VCaP (cell line): ENCODE measurements at regions not wholly inside any gene's neighbourhood (a gene's known extent, or its start where the extent isn't known, plus 50 kb on each side); places are given as distances from the start of the nearest gene placed in this dataset.

Source experiments
- H3K27ac ChIP-seq: fragments of 450-650 bp; 2 replicates; pipeline ENCODE4 v1.5.1; 2017
- TF ChIP-seq, protein P1 (sequence below): fragments of 450-650 bp; conservative IDR thresholded peaks from 2 replicates; pipeline ENCODE4 v1.5.1; 2017; ENCODE audit warnings: mild to moderate bottlenecking, moderate library complexity

DNA sequence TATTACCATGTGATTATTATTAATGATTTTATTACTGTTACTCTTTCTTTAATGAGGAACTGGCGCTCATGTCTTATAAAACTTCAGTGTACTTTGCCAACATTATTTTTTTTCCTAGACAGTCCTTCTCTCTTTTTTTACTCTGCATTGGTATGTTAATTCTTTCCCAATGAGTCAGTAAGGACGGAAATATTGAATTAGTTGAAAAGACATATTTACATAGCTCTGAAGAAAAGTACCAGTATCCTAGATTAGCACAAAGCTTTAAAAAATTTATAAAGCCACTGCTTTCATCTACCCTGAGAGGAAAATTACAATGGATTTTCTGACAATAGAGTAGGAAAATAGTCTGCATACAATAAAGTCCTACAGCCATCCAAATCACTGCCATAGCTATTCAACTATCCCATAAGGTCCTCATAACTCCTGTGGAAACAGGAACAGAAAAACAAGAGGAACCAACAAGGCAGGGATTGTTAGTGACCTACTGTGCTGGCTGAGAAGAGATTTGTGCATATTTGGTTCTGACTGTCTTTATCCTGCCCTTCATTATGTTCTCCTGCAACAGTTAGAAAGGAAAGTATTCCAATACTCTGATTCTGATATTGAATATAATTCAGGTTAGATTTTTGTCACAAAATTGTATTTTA is 314.4 kb downstream of the AASDHPPT start:
- TF ChIP-seq, protein P1, sequence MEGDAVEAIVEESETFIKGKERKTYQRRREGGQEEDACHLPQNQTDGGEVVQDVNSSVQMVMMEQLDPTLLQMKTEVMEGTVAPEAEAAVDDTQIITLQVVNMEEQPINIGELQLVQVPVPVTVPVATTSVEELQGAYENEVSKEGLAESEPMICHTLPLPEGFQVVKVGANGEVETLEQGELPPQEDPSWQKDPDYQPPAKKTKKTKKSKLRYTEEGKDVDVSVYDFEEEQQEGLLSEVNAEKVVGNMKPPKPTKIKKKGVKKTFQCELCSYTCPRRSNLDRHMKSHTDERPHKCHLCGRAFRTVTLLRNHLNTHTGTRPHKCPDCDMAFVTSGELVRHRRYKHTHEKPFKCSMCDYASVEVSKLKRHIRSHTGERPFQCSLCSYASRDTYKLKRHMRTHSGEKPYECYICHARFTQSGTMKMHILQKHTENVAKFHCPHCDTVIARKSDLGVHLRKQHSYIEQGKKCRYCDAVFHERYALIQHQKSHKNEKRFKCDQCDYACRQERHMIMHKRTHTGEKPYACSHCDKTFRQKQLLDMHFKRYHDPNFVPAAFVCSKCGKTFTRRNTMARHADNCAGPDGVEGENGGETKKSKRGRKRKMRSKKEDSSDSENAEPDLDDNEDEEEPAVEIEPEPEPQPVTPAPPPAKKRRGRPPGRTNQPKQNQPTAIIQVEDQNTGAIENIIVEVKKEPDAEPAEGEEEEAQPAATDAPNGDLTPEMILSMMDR = no peak
- no peak overlapping the region for H3K27ac ChIP-seq

DNA sequence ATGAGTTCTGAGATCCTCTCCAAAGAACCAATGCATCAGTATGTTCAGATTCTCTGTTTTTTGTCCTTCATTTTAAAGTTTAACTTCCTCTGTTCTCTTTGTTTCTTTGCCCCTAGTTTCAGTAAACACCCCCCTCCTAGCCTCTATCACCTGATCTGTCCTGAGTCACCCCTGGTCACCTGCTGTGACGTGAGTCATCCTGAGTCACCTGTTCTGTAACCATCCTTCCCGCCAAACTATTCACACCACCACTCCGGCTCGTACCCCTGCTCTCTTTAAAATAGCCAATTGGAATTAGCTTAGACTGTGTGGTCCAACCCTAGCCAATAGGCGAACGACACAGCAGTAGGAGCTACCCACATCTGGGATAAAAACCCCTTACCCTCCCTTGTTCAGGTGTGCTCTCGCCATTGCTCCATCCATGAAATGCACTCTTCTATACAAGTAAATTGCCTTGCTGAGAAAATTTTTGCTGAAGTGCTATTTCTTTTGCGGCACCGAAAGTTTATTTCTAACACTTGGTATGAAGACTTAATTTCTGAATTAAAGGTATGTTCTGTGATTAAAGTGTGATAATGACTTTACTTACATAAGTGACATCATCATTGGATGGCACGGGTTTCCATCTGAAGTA is 318.4 kb downstream of the AASDHPPT start:
- TF ChIP-seq, protein P1 = no peak

DNA sequence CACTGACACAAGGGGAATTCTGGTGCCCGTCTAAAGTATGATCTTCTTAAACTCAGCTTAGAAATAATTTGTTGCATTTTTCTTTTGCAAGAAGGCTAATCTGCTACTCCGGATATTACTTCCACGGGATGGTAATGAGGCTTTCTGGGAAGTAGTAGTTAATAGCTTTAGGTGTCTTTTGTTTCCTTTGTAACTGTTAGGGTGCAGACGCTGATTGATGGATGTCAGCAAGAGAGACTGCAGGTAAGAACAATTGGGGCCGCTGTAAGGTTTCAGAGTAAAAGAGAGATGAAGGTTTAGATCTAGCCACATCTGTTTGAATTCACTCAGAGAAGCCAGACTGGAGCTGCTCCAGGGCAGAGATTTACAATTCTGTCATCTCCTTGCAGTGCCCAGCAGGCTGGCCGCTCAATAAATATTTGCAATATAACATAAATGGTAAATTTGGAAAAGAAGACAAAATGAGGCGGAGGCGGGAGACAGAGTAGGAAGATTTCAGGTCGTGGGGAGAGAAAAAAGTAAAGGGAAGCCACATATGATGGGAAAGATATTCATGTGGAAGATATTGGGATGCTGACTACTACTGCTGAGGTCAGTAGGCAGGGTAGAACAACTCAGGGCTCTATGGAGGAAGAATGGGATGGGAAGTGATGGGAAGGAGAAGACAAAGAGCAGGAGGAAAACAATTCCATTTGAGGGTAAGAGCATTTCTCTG is 320.5 kb downstream of the AASDHPPT start:
- TF ChIP-seq, protein P1 = no peak
- no peak overlapping the region for H3K27ac ChIP-seq

More for the DNA sequence above, 318.4 kb downstream of the AASDHPPT start:
- H3K27ac ChIP-seq = no peak overlapping the region

DNA sequence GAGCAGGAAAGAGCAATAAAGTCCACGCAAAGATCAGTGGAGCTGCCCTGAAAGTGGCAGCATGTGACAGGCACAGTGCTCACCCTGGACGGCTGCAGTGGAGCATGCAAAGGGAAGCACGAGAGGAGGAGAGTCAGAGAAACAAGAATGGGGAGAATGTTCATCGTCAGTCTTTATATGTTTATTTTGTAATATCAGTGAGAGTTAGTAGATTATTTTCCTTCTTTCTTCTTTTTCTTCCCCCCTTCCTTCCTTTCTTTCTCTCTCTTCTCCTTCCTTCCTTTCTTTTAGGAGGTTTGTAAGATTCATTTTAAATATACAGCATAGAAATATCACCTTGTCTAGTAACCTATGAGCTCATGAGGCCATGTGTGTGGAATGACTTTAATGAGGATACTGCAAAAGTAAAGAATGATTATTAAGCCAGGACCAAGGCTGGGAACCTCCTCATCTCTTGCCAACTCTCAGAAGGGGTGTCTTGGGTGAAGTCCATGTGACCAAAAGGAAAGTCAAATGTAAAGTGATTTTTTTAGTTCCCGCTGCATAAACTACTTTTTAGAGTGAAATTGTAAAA is 321.1 kb downstream of the AASDHPPT start:
- no peak overlapping the region for H3K27ac ChIP-seq
- TF ChIP-seq, protein P1 = no peak

DNA sequence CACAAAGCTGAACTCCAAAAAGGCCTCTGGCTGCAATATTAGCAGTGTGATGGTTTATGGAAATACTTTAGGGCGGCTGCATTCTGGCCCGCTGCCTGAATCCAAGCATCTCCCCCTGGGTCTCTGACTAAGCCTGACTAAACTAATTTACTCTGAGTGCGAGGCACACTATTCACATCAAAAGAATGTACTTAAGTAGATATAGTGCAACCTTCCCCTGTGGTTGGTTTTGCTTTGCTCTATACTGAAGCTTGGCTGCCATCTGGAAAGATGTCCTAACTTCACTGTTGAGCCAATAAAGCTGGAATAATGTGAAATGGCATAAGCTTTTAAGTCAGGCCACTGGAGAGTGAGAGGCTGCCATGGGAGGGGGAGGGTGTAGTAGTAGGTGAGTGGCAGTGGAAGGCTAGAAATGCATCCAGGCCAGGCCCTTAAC is 321.6 kb downstream of the AASDHPPT start:
- TF ChIP-seq, protein P1 = no peak
- H3K27ac ChIP-seq = no peak overlapping the region

DNA sequence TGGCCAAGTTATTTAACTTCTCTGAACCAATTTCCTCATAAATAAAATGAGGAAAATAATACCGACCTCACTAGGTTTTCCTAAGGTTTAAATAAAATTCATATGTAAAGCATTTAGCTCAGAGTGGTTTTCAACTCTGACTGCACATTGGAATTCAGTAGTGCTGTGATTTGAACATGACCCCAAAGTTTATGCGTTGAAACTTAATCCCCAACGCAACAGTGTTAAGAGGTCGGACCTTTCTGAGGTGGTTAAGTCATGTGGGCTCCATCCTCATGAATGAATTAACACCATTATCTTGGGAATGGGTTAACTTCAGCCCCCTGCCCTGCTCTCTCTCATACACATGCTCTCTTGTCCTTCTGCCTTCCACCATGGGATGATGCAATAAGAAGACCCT is 322.2 kb downstream of the AASDHPPT start:
- TF ChIP-seq, protein P1 = no peak
- H3K27ac ChIP-seq = no peak overlapping the region

DNA sequence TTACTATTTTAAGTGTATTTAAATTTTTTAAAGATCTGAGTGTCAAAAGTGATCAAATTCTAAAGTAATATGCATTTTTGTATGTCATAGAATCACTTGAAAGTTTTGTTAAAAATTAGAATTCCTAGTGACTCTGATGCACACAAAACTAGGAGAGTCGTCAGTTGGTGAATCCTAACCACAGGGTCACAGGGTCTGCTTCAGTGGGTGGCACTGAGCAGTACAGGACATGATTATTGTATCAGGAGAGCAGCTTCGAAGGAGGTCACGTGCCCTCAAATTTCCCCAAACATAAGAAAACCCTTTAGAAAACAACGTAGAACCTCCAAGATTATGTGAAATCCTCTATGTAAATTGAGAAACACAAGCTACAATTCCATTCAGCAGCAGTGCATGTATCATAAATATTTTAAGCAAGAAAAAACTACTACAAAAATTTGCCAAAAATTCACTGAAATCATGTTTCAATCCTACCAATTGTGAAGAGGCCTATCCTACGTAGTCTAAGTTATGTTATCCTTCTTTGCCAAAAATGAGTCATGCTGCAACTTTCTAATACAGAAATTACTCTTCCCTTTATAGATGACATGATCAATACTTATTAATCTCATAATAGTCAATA is 323.6 kb downstream of the AASDHPPT start:
- no peak overlapping the region for H3K27ac ChIP-seq
- TF ChIP-seq, protein P1 = no peak
